Fibroblast of pulmonary artery (primary cell): ENCODE measurements at regions not wholly inside any gene's neighbourhood (a gene's known extent, or its start where the extent isn't known, plus 50 kb on each side); places are given as distances from the start of the nearest gene placed in this dataset.

Source experiments
- DNase-seq: peaks from one replicate; pipeline ENCODE4 v3.0.0-alpha.2; 2010; ENCODE audit warnings: low read depth
- H3K4me3 ChIP-seq: replicated peaks from 2 replicates; pipeline ENCODE4 v1.5.1; 2011; ENCODE audit warnings: low read depth, mild to moderate bottlenecking, control low read depth, low read length, moderate library complexity
- CTCF ChIP-seq: IDR thresholded peaks from 2 replicates; pipeline ENCODE4 v1.5.1; 2011; ENCODE audit warnings: mild to moderate bottlenecking, control low read depth, low read length, inconsistent platforms; ENCODE audit errors: missing control alignments

GRCh38 chr14:101007004-101007614, 103.6 kb upstream of the RTL1 start:
- no peak for DNase-seq
- TF ChIP-seq CTCF: no peak

GRCh38 chr14:101007765-101008164, 104.2 kb upstream of the RTL1 start:
- no peak overlapping the region for H3K4me3 ChIP-seq
- no peak for TF ChIP-seq CTCF
- no peak for DNase-seq

More at GRCh38 chr14:101007004-101007614, 103.6 kb upstream of the RTL1 start:
- no peak overlapping the region for H3K4me3 ChIP-seq

- H3K4me3 ChIP-seq: no peak overlapping the region
- TF ChIP-seq CTCF: no peak
- no peak for DNase-seq
Measured at GRCh38 chr14:101008196-101008595, 104.7 kb upstream of the RTL1 start.

- TF ChIP-seq CTCF: no peak
- DNase-seq: no peak
- no peak overlapping the region for H3K4me3 ChIP-seq
Measured at GRCh38 chr14:101008631-101009336, 105.3 kb upstream of the RTL1 start.

- no peak overlapping the region for H3K4me3 ChIP-seq
- TF ChIP-seq CTCF: no peak
- no peak for DNase-seq
Measured at GRCh38 chr14:101009531-101009930, 106.0 kb upstream of the RTL1 start.

- TF ChIP-seq CTCF: no peak
- no peak overlapping the region for H3K4me3 ChIP-seq
- no peak for DNase-seq
Measured at GRCh38 chr14:101010293-101010692, 106.8 kb upstream of the RTL1 start.

GRCh38 chr14:101010835-101011234, 107.3 kb upstream of the RTL1 start:
- TF ChIP-seq CTCF: no peak
- H3K4me3 ChIP-seq: no peak overlapping the region
- no peak for DNase-seq
